ENCODE measurements at regions not wholly inside any gene's neighbourhood (a gene's known extent, or its start where the extent isn't known, plus 50 kb on each side); places are given as distances from the start of the nearest gene placed in this dataset.

GRCh38 chr22:48575618-48576332 lies 1251.9 kb downstream of the BRD1 start:
- DNase-seq (ENCODE audit: low read depth), result no peak
- no peak for TF ChIP-seq CTCF (IDR thresholded peaks at IDR 0.05; ENCODE audit: control insufficient read depth, extremely low read depth, insufficient read depth)
- no peak overlapping the region for H3K4me3 ChIP-seq (ENCODE audit: low read depth, low read length)

- peak; percentile 86 for TF ChIP-seq CTCF (IDR thresholded peaks at IDR 0.05; ENCODE audit: control insufficient read depth, extremely low read depth, insufficient read depth)
- DNase-seq (ENCODE audit: low read depth), result no peak
- H3K4me3 ChIP-seq (ENCODE audit: low read depth, low read length), result no peak overlapping the region
Measured at GRCh38 chr22:48574776-48575617, 1252.7 kb downstream of the BRD1 start.

GRCh38 chr22:48573766-48574165 lies 1253.9 kb downstream of the BRD1 start:
- TF ChIP-seq CTCF (IDR thresholded peaks at IDR 0.05; ENCODE audit: control insufficient read depth, extremely low read depth, insufficient read depth), result no peak
- no peak overlapping the region for H3K4me3 ChIP-seq (ENCODE audit: low read depth, low read length)
- DNase-seq (ENCODE audit: low read depth), result no peak

- TF ChIP-seq CTCF (IDR thresholded peaks at IDR 0.05; ENCODE audit: control insufficient read depth, extremely low read depth, insufficient read depth), result no peak
- DNase-seq (ENCODE audit: low read depth), result no peak
- no peak overlapping the region for H3K4me3 ChIP-seq (ENCODE audit: low read depth, low read length)
Measured at GRCh38 chr22:48572951-48573350, 1254.7 kb downstream of the BRD1 start.

- no peak for DNase-seq (ENCODE audit: low read depth)
- no peak overlapping the region for H3K4me3 ChIP-seq (ENCODE audit: low read depth, low read length)
- TF ChIP-seq CTCF (IDR thresholded peaks at IDR 0.05; ENCODE audit: control insufficient read depth, extremely low read depth, insufficient read depth), result no peak
Measured at GRCh38 chr22:48570912-48571311, 1256.8 kb downstream of the BRD1 start.

- no peak for DNase-seq (ENCODE audit: low read depth)
- no peak overlapping the region for H3K4me3 ChIP-seq (ENCODE audit: low read depth, low read length)
- TF ChIP-seq CTCF (IDR thresholded peaks at IDR 0.05; ENCODE audit: control insufficient read depth, extremely low read depth, insufficient read depth), result no peak
Measured at GRCh38 chr22:48569476-48570233, 1258.0 kb downstream of the BRD1 start.
